Adrenal gland (tissue), 5 donors: ENCODE measurements at regions not wholly inside any gene's neighbourhood (a gene's known extent, or its start where the extent isn't known, plus 50 kb on each side); places are given as distances from the start of the nearest gene placed in this dataset.

Experiments
- CTCF ChIP-seq, 6 experiments: fragments of 450-650 bp in 4 of 6; fragments of 200-600 bp in 2 of 6; sonication (generic) in 1 of 6; IDR thresholded peaks; 1 replicate in 5 of 6; 2 replicates in 1 of 6; pipeline versions ENCODE4 v1.5.1 to v1.8.0; 2016 to 2021; ENCODE audit warnings: antibody characterized with exemption in 6 of 6, mild to moderate bottlenecking in 2 of 6, moderate library complexity in 1 of 6
- POLR2A ChIP-seq, 2 donors: fragments of 450-650 bp; IDR thresholded peaks; one replicate each; pipeline ENCODE4 v1.6.1; 2017; ENCODE audit warnings: antibody characterized with exemption in 2 of 2, mild to moderate bottlenecking in 2 of 2, moderate library complexity in 1 of 2
- donor health status: DM: no; HTN: no; CAD: no.

GRCh38 chr11:96842731-96843130 is 452.9 kb downstream of the JRKL start:
- TF ChIP-seq CTCF (IDR thresholded peaks at IDR 0.05), result no peak
- TF ChIP-seq POLR2A (IDR thresholded peaks at IDR 0.05), result no peak
